Breast epithelium (tissue), 3 donors: ENCODE measurements at regions not wholly inside any gene's neighbourhood (a gene's known extent, or its start where the extent isn't known, plus 50 kb on each side); places are given as distances from the start of the nearest gene placed in this dataset.

ENCODE experiments used
- POLR2AphosphoS5 ChIP-seq, 3 donors: sonication (generic); formaldehyde crosslinking; IDR thresholded peaks; one replicate each; pipeline ENCODE4 v1.6.1; 2017; ENCODE audit warnings: antibody characterized with exemption in 3 of 3
- TF ChIP-seq, protein P1 (sequence below), 3 donors: fragments of 450-650 bp; IDR thresholded peaks; one replicate each; pipeline ENCODE4 v1.5.1; 2016 to 2017; ENCODE audit warnings: antibody characterized with exemption in 3 of 3, mild to moderate bottlenecking in 3 of 3, moderate library complexity in 3 of 3

- TF ChIP-seq POLR2AphosphoS5 (IDR thresholded peaks at IDR 0.05): no peak
- TF ChIP-seq, protein P1, sequence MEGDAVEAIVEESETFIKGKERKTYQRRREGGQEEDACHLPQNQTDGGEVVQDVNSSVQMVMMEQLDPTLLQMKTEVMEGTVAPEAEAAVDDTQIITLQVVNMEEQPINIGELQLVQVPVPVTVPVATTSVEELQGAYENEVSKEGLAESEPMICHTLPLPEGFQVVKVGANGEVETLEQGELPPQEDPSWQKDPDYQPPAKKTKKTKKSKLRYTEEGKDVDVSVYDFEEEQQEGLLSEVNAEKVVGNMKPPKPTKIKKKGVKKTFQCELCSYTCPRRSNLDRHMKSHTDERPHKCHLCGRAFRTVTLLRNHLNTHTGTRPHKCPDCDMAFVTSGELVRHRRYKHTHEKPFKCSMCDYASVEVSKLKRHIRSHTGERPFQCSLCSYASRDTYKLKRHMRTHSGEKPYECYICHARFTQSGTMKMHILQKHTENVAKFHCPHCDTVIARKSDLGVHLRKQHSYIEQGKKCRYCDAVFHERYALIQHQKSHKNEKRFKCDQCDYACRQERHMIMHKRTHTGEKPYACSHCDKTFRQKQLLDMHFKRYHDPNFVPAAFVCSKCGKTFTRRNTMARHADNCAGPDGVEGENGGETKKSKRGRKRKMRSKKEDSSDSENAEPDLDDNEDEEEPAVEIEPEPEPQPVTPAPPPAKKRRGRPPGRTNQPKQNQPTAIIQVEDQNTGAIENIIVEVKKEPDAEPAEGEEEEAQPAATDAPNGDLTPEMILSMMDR (IDR thresholded peaks at IDR 0.05): no peak
These were observed 54.4 kb upstream of the TRABD2B start for GRCh38 chr1:48051466-48052126.
